ENCODE measurements at regions not wholly inside any gene's neighbourhood (a gene's known extent, or its start where the extent isn't known, plus 50 kb on each side); places are given as distances from the start of the nearest gene placed in this dataset.
"Not testable (repeated sequence)": the region's sequence is repeated elsewhere in the genome, so short reads cannot be mapped to it uniquely, and the experiment has no call there.

DNA sequence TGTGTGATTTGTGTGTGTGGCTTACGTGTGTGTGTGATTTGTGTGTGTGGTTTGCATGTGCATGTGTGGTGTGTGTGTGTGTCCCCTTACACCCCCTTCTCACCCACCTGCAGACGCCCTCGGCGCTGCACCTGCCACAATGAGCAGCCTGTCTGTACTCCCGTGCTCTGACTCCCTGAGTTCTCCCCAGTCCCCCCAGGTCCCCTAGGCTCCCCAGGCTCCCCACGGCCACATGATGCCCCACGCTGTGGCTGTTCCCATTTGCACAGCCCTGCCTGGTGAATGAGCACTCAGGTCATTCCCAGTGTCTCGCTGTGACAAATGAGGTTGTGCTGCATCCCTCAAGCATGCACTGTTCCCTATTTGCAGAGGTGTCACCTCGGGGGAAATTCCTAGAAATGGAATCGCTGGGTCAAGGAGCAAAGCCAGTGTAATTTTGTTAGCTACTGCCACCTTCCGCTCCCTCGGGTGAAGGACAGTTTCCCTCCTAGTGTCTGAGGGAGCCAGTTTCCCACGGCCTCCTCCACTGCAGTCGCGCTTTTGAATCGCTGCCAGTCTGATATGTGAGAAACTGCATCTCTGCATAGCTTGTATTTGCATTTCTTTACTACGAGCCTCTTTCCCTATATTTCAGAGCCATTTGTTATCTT lies 180.4 kb upstream of the FOXD4L5 start:
- not testable (repeated sequence) for H3K27ac ChIP-seq (ENCODE audit: low read length); H3K4me3 ChIP-seq (ENCODE audit: low read depth in 1 of 2, low read length in 2 of 2); H3K4me1 ChIP-seq (ENCODE audit: control insufficient read depth in 1 of 2, insufficient read depth in 2 of 2, low read length in 2 of 2); H3K9me3 ChIP-seq (ENCODE audit: control insufficient read depth in 1 of 2, low read length in 2 of 2); H3K36me3 ChIP-seq (ENCODE audit: control insufficient read depth in 1 of 2, insufficient read depth in 2 of 2, low read length in 2 of 2); H3K27me3 ChIP-seq (ENCODE audit: low read depth, low read length)

DNA sequence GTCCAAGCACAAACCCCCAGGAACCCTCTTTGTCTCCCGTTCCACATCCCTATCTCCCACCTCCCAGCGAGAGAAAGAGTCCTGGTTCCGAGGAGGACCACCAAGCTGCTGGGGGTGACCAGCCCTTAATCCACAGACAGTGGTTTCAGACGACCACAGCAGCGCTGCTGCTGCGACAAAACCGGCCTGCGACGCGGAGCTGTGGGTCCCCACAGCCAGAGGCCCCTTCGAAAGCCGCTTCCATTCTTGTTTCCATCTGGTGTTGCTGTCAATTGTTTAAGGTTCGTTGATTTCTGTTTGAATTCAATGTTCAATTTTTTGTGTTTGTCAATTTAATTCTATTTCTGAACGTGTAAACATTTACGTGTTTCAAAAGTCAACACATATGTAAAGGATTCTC lies 177.5 kb upstream of the FOXD4L5 start:
- H3K4me1 ChIP-seq (ENCODE audit: control insufficient read depth in 1 of 2, insufficient read depth in 2 of 2, low read length in 2 of 2); H3K27me3 ChIP-seq (ENCODE audit: low read depth, low read length); H3K9me3 ChIP-seq (ENCODE audit: control insufficient read depth in 1 of 2, low read length in 2 of 2); H3K27ac ChIP-seq (ENCODE audit: low read length); H3K36me3 ChIP-seq (ENCODE audit: control insufficient read depth in 1 of 2, insufficient read depth in 2 of 2, low read length in 2 of 2); H3K4me3 ChIP-seq (ENCODE audit: low read depth in 1 of 2, low read length in 2 of 2): not testable (repeated sequence)

DNA sequence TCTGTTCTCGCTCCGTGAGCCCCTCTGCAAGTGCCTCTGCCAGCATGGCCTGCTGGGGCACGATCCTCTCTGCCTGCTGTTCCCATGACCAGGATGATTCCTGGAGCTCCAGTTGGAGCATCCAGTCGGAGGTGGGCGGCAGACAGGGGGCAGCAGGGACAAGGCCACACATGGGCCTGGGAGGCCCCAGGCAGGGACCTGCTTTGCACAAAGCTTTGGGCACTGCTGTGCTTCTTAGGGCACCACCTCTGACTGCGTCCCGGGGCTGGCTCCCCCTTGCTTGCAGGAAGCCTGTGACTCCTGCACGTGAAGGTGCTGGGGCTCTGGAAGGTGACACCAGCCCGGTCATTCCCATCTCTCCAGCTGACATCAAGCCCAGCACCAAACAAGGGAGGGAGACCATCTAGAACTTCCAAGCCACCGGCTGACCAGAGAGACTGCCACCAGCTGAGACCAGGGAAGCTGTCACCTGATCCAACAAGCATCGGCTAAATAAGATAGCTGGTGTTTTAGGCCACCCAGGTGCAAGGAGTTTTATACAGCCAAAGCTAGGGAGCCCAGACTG lies 174.8 kb upstream of the FOXD4L5 start:
- Histone ChIP-seq H3K36me3 (ENCODE audit: control insufficient read depth in 1 of 2, insufficient read depth in 2 of 2, low read length in 2 of 2) (no peaks in the 10 kb centered on the region), H3K27ac (ENCODE audit: low read length) (no peak overlapping the region), H3K9me3 (ENCODE audit: control insufficient read depth in 1 of 2, low read length in 2 of 2) (peaks cover 0 to 2% of the 10 kb centered on the region in 2 donors), H3K27me3 (ENCODE audit: low read depth, low read length) (no peaks in the 10 kb centered on the region), H3K4me1 (ENCODE audit: control insufficient read depth in 1 of 2, insufficient read depth in 2 of 2, low read length in 2 of 2) (no peaks in the 10 kb centered on the region), H3K4me3 (ENCODE audit: low read depth in 1 of 2, low read length in 2 of 2) (no peak overlapping the region)

DNA sequence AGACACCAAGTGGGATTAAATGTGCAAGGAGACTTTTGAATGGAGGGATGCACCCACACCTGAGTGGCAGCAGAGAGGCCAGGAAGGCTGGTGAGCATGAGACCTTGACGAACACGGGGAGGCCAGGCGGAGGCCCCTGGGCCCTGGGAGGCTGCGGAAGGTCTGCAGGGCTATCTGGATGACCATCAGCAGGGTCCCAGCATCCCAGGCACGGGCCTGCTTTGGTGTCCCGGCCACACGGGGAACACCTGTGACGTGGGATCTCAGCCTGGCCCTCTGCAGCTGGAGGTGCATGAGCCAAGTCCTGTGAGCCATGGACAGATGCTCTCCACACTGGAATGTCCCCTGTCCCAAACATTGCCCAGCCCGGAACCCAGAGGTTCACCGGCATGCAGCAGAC lies 174.0 kb upstream of the FOXD4L5 start:
- Histone ChIP-seq H3K27me3 (ENCODE audit: low read depth, low read length) (no peaks in the 10 kb centered on the region), H3K36me3 (ENCODE audit: control insufficient read depth in 1 of 2, insufficient read depth in 2 of 2, low read length in 2 of 2) (no peaks in the 10 kb centered on the region), H3K27ac (ENCODE audit: low read length) (no peak overlapping the region), H3K4me1 (ENCODE audit: control insufficient read depth in 1 of 2, insufficient read depth in 2 of 2, low read length in 2 of 2) (no peaks in the 10 kb centered on the region), H3K4me3 (ENCODE audit: low read depth in 1 of 2, low read length in 2 of 2) (no peak overlapping the region), H3K9me3 (ENCODE audit: control insufficient read depth in 1 of 2, low read length in 2 of 2) (peaks cover 0 to 2% of the 10 kb centered on the region in 2 donors)

DNA sequence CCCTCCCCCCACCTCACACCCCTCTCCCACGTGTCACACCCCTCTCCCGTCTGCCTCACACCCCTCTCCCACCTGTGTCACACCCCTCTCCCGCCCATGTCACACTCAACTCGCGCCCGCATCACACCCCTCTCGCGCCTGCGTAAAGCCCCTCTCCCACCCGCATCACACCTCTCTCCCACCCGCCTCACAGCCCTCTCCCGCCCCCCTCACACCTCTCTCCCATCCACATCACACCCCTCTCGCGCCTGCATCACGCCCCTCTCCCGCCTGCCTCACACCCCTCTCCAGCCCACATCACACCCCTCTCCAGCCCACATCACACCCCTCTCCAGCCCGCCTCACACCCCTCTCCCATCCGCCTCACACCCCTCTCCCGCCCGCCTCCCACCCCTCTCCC lies 173.5 kb upstream of the FOXD4L5 start:
- Histone ChIP-seq H3K4me3 (ENCODE audit: low read depth in 1 of 2, low read length in 2 of 2) (no peak overlapping the region), H3K27ac (ENCODE audit: low read length) (no peak overlapping the region), H3K4me1 (ENCODE audit: control insufficient read depth in 1 of 2, insufficient read depth in 2 of 2, low read length in 2 of 2) (no peaks in the 10 kb centered on the region), H3K27me3 (ENCODE audit: low read depth, low read length) (no peaks in the 10 kb centered on the region), H3K9me3 (ENCODE audit: control insufficient read depth in 1 of 2, low read length in 2 of 2) (peaks cover 0 to 2% of the 10 kb centered on the region in 2 donors), H3K36me3 (ENCODE audit: control insufficient read depth in 1 of 2, insufficient read depth in 2 of 2, low read length in 2 of 2) (no peaks in the 10 kb centered on the region)

DNA sequence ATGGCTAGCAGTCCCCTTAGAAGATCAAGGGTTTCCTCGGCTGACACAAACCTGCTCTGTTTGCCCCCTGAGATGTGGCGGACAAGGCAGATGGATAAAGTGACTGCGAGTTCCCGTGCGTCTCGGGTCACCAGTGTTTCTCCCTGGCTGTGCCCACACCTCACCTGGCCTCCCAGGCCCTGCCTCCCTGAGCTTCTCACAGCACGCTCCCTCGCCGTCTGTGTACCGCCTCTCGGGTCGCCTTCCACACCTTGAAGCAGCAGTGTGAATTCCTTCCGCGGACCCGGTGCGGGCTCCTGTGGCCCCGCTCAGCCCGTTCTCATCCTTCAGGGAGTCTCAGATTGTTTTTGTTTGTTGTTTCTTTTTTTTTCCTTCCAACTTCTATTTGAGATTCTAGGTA lies 172.0 kb upstream of the FOXD4L5 start:
- not testable (repeated sequence) for H3K27me3 ChIP-seq (ENCODE audit: low read depth, low read length); H3K4me3 ChIP-seq (ENCODE audit: low read depth in 1 of 2, low read length in 2 of 2)

DNA sequence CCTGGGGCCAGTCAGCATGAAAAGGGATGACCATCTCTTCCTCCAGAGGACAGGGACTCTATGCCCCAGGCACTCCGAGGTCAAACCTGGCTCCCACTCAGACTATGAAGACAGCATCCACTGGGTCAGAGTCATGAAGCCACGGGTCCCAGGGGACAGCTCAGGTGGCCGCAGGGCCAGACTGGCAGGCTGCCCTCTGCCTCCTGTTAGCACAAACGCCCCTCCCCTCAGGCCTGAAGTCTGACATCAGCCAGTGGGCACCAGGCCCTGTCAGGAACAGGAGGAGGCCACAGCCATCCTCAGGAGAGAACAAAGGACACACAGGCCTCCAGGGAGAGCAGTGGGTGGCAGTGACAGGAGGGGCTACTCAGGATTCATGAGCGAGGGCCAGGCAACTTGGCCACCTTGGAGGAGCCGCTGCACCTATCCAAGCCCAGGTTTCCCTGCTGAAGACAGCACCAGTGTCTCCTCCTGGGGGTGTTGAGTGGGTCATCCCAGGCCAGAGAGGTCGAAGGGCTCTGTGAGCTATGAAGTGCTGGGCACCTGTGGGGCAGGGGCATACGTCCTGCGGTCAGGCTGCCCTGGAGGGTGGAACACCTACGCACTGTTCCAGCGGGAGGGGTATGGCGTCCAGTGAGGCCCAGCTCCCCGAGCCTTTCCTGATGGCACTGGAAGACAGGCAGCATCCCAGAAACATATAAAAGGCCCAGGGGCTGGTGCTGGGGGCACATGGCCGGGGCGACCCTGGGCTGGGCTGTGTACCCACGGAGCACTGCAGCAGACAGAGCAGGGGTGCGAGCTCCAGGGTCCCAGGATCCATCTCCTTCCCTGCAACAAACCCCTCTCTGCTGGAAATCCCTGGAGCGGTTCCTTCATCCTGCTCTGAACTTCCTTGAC lies 171.0 kb upstream of the FOXD4L5 start:
- not testable (repeated sequence) for H3K36me3 ChIP-seq (ENCODE audit: control insufficient read depth in 1 of 2, insufficient read depth in 2 of 2, low read length in 2 of 2); H3K4me3 ChIP-seq (ENCODE audit: low read depth in 1 of 2, low read length in 2 of 2); H3K27me3 ChIP-seq (ENCODE audit: low read depth, low read length); H3K4me1 ChIP-seq (ENCODE audit: control insufficient read depth in 1 of 2, insufficient read depth in 2 of 2, low read length in 2 of 2); H3K9me3 ChIP-seq (ENCODE audit: control insufficient read depth in 1 of 2, low read length in 2 of 2); H3K27ac ChIP-seq (ENCODE audit: low read length)

More for the DNA sequence above, 172.0 kb upstream of the FOXD4L5 start:
- H3K36me3 ChIP-seq (ENCODE audit: control insufficient read depth in 1 of 2, insufficient read depth in 2 of 2, low read length in 2 of 2); H3K9me3 ChIP-seq (ENCODE audit: control insufficient read depth in 1 of 2, low read length in 2 of 2); H3K4me1 ChIP-seq (ENCODE audit: control insufficient read depth in 1 of 2, insufficient read depth in 2 of 2, low read length in 2 of 2); H3K27ac ChIP-seq (ENCODE audit: low read length): not testable (repeated sequence)

DNA sequence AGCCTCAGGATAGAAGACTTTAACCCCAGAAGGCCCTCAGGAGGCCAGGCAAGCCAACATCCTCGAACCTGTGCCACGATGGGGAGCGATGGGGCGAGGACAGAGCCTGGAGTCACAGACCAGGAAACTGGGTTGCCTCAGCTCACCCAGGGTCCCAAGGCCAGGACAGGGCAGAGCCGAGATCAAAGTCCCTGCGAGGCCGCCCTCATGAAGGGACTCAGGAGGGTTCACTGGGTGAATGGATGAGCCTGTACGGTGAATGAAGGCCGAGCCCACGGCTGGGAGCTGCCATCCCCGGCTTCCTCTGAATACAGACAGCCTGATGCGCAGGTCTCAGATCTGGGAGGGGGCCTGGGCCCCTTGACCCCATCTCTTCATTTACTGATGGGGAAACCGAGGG lies 170.1 kb upstream of the FOXD4L5 start:
- H3K27me3 ChIP-seq (ENCODE audit: low read depth, low read length); H3K27ac ChIP-seq (ENCODE audit: low read length); H3K36me3 ChIP-seq (ENCODE audit: control insufficient read depth in 1 of 2, insufficient read depth in 2 of 2, low read length in 2 of 2); H3K4me1 ChIP-seq (ENCODE audit: control insufficient read depth in 1 of 2, insufficient read depth in 2 of 2, low read length in 2 of 2); H3K9me3 ChIP-seq (ENCODE audit: control insufficient read depth in 1 of 2, low read length in 2 of 2); H3K4me3 ChIP-seq (ENCODE audit: low read depth in 1 of 2, low read length in 2 of 2): not testable (repeated sequence)

DNA sequence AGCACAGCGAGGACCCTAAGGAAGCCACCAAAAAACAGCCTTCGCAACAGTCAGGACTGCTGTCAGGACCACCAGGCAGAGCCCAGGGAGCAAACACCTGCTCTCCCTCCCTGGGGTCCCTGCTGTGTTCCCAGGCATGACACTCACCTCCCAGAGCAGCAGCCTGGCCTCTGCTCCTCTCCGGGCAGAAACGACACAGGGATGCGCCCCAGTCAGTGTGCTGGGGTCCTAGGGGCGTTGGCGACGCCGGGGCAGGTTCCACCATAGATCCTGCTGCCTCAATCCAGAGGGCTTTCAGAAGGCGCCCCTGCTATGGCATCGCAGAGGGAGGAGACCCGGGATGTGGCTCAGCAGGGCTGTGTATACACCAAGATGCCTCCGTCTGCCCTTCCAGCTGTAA lies 169.7 kb upstream of the FOXD4L5 start:
- not testable (repeated sequence) for H3K27me3 ChIP-seq (ENCODE audit: low read depth, low read length); H3K4me1 ChIP-seq (ENCODE audit: control insufficient read depth in 1 of 2, insufficient read depth in 2 of 2, low read length in 2 of 2); H3K27ac ChIP-seq (ENCODE audit: low read length); H3K4me3 ChIP-seq (ENCODE audit: low read depth in 1 of 2, low read length in 2 of 2); H3K36me3 ChIP-seq (ENCODE audit: control insufficient read depth in 1 of 2, insufficient read depth in 2 of 2, low read length in 2 of 2); H3K9me3 ChIP-seq (ENCODE audit: control insufficient read depth in 1 of 2, low read length in 2 of 2)

DNA sequence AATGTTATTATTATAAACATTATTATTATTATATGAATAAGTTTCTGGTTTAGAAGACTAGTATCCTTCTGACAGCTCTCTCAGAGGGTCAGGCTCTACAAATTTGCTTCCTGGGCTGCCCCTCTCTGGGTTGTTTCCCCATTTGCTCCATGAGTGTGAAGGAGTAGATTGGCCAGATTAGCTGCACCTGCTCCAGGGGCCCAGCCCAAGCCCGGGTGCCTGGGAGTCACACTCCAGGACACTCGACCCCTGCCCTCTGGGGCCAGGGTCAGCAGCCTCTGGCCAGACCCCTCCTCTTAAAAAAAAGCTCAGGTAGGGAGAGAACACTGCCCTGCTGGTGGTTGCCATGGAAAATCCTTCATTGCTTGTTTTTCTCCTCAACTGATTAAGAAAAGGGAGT lies 169.0 kb upstream of the FOXD4L5 start:
- H3K27me3 ChIP-seq (ENCODE audit: low read depth, low read length); H3K4me3 ChIP-seq (ENCODE audit: low read depth in 1 of 2, low read length in 2 of 2); H3K27ac ChIP-seq (ENCODE audit: low read length); H3K36me3 ChIP-seq (ENCODE audit: control insufficient read depth in 1 of 2, insufficient read depth in 2 of 2, low read length in 2 of 2); H3K4me1 ChIP-seq (ENCODE audit: control insufficient read depth in 1 of 2, insufficient read depth in 2 of 2, low read length in 2 of 2); H3K9me3 ChIP-seq (ENCODE audit: control insufficient read depth in 1 of 2, low read length in 2 of 2): not testable (repeated sequence)

DNA sequence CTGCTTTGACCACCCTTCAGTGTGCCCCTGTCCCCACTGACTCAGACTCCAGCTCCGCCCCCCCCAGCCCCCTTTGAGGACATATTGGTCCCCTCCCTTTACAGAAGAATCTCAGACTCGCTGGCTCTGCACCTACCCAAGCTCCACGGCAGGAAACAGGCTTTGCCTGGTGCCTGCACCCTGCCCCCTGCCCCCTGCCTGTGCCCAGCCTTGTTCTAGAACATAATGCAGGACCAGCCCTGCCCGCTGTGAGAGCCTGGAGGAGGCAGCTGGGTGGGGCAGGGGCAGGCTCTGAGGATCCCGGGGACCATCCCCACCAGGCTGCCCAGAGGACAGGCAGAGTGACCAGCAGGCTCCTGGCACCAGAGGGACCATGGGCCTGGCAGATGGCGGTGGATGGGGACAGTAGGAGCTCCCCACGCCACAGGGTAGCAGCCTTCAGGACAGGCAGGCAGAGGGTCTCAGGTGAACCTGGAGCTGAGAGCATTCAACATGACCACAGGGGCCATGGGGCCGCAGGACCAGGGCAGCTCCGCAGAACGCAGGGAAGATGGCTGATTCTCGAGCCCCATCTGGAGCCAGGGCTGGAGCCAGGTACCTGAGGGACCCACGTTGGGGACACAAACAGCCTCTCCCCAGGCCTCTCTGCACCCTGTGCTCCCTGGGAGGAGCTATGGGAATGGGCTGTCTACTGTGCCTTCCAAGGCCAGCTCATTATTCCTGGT lies 165.0 kb upstream of the FOXD4L5 start:
- H3K9me3 ChIP-seq (ENCODE audit: control insufficient read depth in 1 of 2, low read length in 2 of 2); H3K4me1 ChIP-seq (ENCODE audit: control insufficient read depth in 1 of 2, insufficient read depth in 2 of 2, low read length in 2 of 2); H3K27me3 ChIP-seq (ENCODE audit: low read depth, low read length); H3K36me3 ChIP-seq (ENCODE audit: control insufficient read depth in 1 of 2, insufficient read depth in 2 of 2, low read length in 2 of 2); H3K4me3 ChIP-seq (ENCODE audit: low read depth in 1 of 2, low read length in 2 of 2); H3K27ac ChIP-seq (ENCODE audit: low read length): not testable (repeated sequence)
